B cell (primary cell): ENCODE measurements at regions not wholly inside any gene's neighbourhood (a gene's known extent, or its start where the extent isn't known, plus 50 kb on each side); places are given as distances from the start of the nearest gene placed in this dataset.
"Not testable (repeated sequence)": the region's sequence is repeated elsewhere in the genome, so short reads cannot be mapped to it uniquely, and the experiment has no call there.

Experiments used
- ATAC-seq: fragments of 200-7000 bp; cut with Tn5 transposase; one replicate; pipeline ENCODE4 v1.10.0; 2021; ENCODE audit warnings: low read depth, mild to moderate bottlenecking, moderate number of reproducible peaks, moderate library complexity
- CTCF ChIA-PET: fragments of 350-600 bp; sonication (Branson Sonifier 250); formaldehyde crosslinking; loops from one replicate; lab custom pipeline; 2021; ENCODE audit warnings: antibody characterized with exemption, inconsistent platforms; lab: Charles Lee
- POLR2A ChIA-PET: fragments of 350-600 bp; sonication (Branson Sonifier 250); formaldehyde crosslinking; loops from one replicate; lab custom pipeline; 2021; ENCODE audit warnings: antibody characterized with exemption; lab: Charles Lee
- DNase-seq: peaks from one replicate; pipeline ENCODE4 v3.0.0; 2013
- H2AFZ ChIP-seq: 2 replicates; pipeline ENCODE4 v1.6.1; 2012; ENCODE audit warnings: mild to moderate bottlenecking, low read depth, low read length; ENCODE audit not compliant: insufficient read depth, poor library complexity, severe bottlenecking
- H3K27ac ChIP-seq, 2 donors: 1 replicate in 1 of 2; 2 replicates in 1 of 2; pipeline ENCODE4 v1.5.1; 2012 to 2013; ENCODE audit warnings: low read length in 2 of 2, mild to moderate bottlenecking in 2 of 2, moderate library complexity in 1 of 2
- H3K27me3 ChIP-seq, 4 experiments: fragments of 200-600 bp in 1 of 4; sonication (generic) in 1 of 4; replicated peaks in 1 of 4; 1 replicate in 2 of 4; 2 replicates in 2 of 4; pipeline versions ENCODE4 v1.6.1 to v1.7.0; 2013 to 2016; ENCODE audit warnings: low read length in 3 of 4, mild to moderate bottlenecking in 2 of 4, mixed read lengths in 1 of 4, moderate library complexity in 1 of 4; ENCODE audit not compliant: insufficient read depth in 4 of 4, control insufficient read depth in 3 of 4; ENCODE audit errors: control extremely low read depth in 1 of 4
- H3K36me3 ChIP-seq, 2 experiments: replicated peaks in 1 of 2; 1 replicate in 1 of 2; 2 replicates in 1 of 2; pipeline versions ENCODE4 v1.6.1 to v1.7.1; 2013; ENCODE audit warnings: low read length in 1 of 2; ENCODE audit not compliant: insufficient read depth in 2 of 2, control insufficient read depth in 1 of 2; ENCODE audit errors: control extremely low read depth in 1 of 2, extremely low read depth in 1 of 2
- H3K4me1 ChIP-seq, 2 donors: fragments of 200-600 bp in 1 of 2; sonication (generic) in 1 of 2; 1 replicate in 1 of 2; 2 replicates in 1 of 2; pipeline versions ENCODE4 v1.5.1 to v1.6.1; 2013 to 2017; ENCODE audit warnings: low read length in 2 of 2; ENCODE audit not compliant: control insufficient read depth in 2 of 2, insufficient read depth in 2 of 2
- H3K4me2 ChIP-seq: replicated peaks from 2 replicates; pipeline ENCODE3; 2012; ENCODE audit warnings: mild to moderate bottlenecking, low read depth, low read length; ENCODE audit not compliant: poor library complexity, severe bottlenecking
- H3K4me3 ChIP-seq, 5 experiments: fragments of 200-600 bp in 1 of 5; sonication (generic) in 1 of 5; 1 replicate in 3 of 5; 2 replicates in 2 of 5; pipeline versions ENCODE4 v1.5.1 to v1.7.0; 2011 to 2016; ENCODE audit warnings: low read length in 4 of 5, mild to moderate bottlenecking in 4 of 5, low read depth in 2 of 5, control low read depth in 1 of 5, moderate library complexity in 1 of 5; ENCODE audit not compliant: insufficient read depth in 1 of 5; ENCODE audit errors: control extremely low read depth in 1 of 5, extremely low read depth in 1 of 5
- H3K79me2 ChIP-seq: fragments of 200-600 bp; sonication (generic); one replicate; pipeline ENCODE4 v1.6.0; 2016; ENCODE audit warnings: low read length; ENCODE audit not compliant: control insufficient read depth, insufficient read depth
- H3K9ac ChIP-seq: fragments of 200-600 bp; sonication (generic); 2 replicates; pipeline ENCODE4 v1.6.1; 2017; ENCODE audit warnings: mild to moderate bottlenecking, low read length, moderate library complexity
- H3K9me3 ChIP-seq, 3 donors: one replicate each; pipeline versions ENCODE4 v1.6.1 to v1.7.1; 2013; ENCODE audit warnings: low read length in 2 of 3; ENCODE audit not compliant: control insufficient read depth in 2 of 3, insufficient read depth in 1 of 3; ENCODE audit errors: control extremely low read depth in 1 of 3
- H4K20me1 ChIP-seq: 2 replicates; pipeline ENCODE4 v1.6.0; 2012; ENCODE audit warnings: mild to moderate bottlenecking, low read length; ENCODE audit not compliant: insufficient read depth, control insufficient read depth, poor library complexity, severe bottlenecking
- H3K27ac Mint-ChIP-seq: one replicate; pipeline ENCODE4 v1.8.0; 2021; ENCODE audit warnings: mixed read lengths
- H3K27me3 Mint-ChIP-seq: one replicate; pipeline ENCODE4 v1.8.0; 2021; ENCODE audit warnings: mixed read lengths
- H3K4me1 Mint-ChIP-seq: one replicate; pipeline ENCODE4 v1.8.0; 2021; ENCODE audit warnings: mixed read lengths
- H3K4me3 Mint-ChIP-seq: one replicate; pipeline ENCODE4 v1.8.0; 2021; ENCODE audit warnings: mixed read lengths
- H3K9me3 Mint-ChIP-seq: one replicate; pipeline ENCODE4 v1.8.0; 2022; ENCODE audit warnings: mixed read lengths; ENCODE audit not compliant: insufficient read depth
- WGBS: methylation state at CpG from one replicate; pipeline ENCODE4 v1.1.5; 2013; ENCODE audit warnings: missing lambda C conversion rate; ENCODE audit not compliant: insufficient coverage; 5-methylcytosine and 5-hydroxymethylcytosine counted together
- intact Hi-C: fragments of 100-400 bp; cut with micrococcal nuclease; formaldehyde crosslinking; loops from one replicate; pipeline ENCODE4 v1.10.0; 2022

GRCh38 chr11:3513311-3513710 lies 128.5 kb downstream of the ART5 start:
- H3K79me2 ChIP-seq, intact Hi-C loops, H3K9me3 Mint-ChIP-seq, POLR2A ChIA-PET, H3K4me1 ChIP-seq, H2AFZ ChIP-seq, H3K27me3 Mint-ChIP-seq, H3K27ac Mint-ChIP-seq, H3K36me3 ChIP-seq, H3K4me2 ChIP-seq, ATAC-seq, H4K20me1 ChIP-seq, H3K27me3 ChIP-seq, H3K4me1 Mint-ChIP-seq, H3K9me3 ChIP-seq, DNase-seq, H3K4me3 ChIP-seq, H3K9ac ChIP-seq, H3K27ac ChIP-seq, H3K4me3 Mint-ChIP-seq, CTCF ChIA-PET: not testable (repeated sequence)
- WGBS = 95% methylated on average over 8 of the region's 12 CpGs

- H3K27ac Mint-ChIP-seq, H3K27ac ChIP-seq, H3K4me1 ChIP-seq, H4K20me1 ChIP-seq, H3K79me2 ChIP-seq, H3K27me3 ChIP-seq, H3K9me3 Mint-ChIP-seq, CTCF ChIA-PET, H3K36me3 ChIP-seq, ATAC-seq, POLR2A ChIA-PET, H2AFZ ChIP-seq, intact Hi-C loops, H3K27me3 Mint-ChIP-seq, H3K4me2 ChIP-seq, H3K9ac ChIP-seq, H3K9me3 ChIP-seq, H3K4me1 Mint-ChIP-seq, DNase-seq, H3K4me3 Mint-ChIP-seq, H3K4me3 ChIP-seq: not testable (repeated sequence)
- WGBS = 96% methylated on average over 6 of the region's 6 CpGs
These were observed 129.0 kb downstream of the ART5 start for GRCh38 chr11:3512751-3513150.

GRCh38 chr11:3512133-3512703 lies 129.6 kb downstream of the ART5 start:
- H3K4me1 Mint-ChIP-seq, H3K27ac Mint-ChIP-seq: not testable (repeated sequence)

GRCh38 chr11:3511416-3512132 lies 130.2 kb downstream of the ART5 start:
- H4K20me1 ChIP-seq, H3K9me3 Mint-ChIP-seq, intact Hi-C loops, H3K4me3 Mint-ChIP-seq, H3K79me2 ChIP-seq, CTCF ChIA-PET, H3K4me3 ChIP-seq, H3K4me1 ChIP-seq, H3K27ac ChIP-seq, H3K27ac Mint-ChIP-seq, POLR2A ChIA-PET, DNase-seq, H3K4me2 ChIP-seq, H3K9ac ChIP-seq, H3K27me3 ChIP-seq, H3K36me3 ChIP-seq, H3K27me3 Mint-ChIP-seq, H2AFZ ChIP-seq, H3K9me3 ChIP-seq, ATAC-seq, H3K4me1 Mint-ChIP-seq: not testable (repeated sequence)
- WGBS = 86% methylated on average over 6 of the region's 8 CpGs

More at GRCh38 chr11:3512133-3512703, 129.6 kb downstream of the ART5 start:
- WGBS = 49% methylated on average over 11 of the region's 12 CpGs
- H3K27ac ChIP-seq, H3K4me1 ChIP-seq, H3K4me3 ChIP-seq, H4K20me1 ChIP-seq, H3K9me3 ChIP-seq, H3K79me2 ChIP-seq, H3K9me3 Mint-ChIP-seq, H3K4me3 Mint-ChIP-seq, H3K27me3 ChIP-seq, H3K27me3 Mint-ChIP-seq, DNase-seq, ATAC-seq, POLR2A ChIA-PET, H3K4me2 ChIP-seq, H2AFZ ChIP-seq, intact Hi-C loops, H3K9ac ChIP-seq, H3K36me3 ChIP-seq, CTCF ChIA-PET: not testable (repeated sequence)
